WTC11 (cell line): ENCODE measurements at regions not wholly inside any gene's neighbourhood (a gene's known extent, or its start where the extent isn't known, plus 50 kb on each side); places are given as distances from the start of the nearest gene placed in this dataset.

ENCODE experiments used
- ATAC-seq: fragments of 200-7000 bp; cut with Tn5 transposase; 2 replicates; pipeline ENCODE4 v1.10.0; 2021; ENCODE audit warnings: mild to moderate bottlenecking, moderate library complexity
- CTCF ChIA-PET: fragments of 300-600 bp; sonication (Branson Sonifier 250); formaldehyde crosslinking; loops from one replicate; lab custom pipeline; 2021; ENCODE audit warnings: antibody characterized with exemption; lab: Charles Lee
- POLR2A ChIA-PET: fragments of 350-600 bp; sonication (Branson Sonifier 250); formaldehyde crosslinking; loops from one replicate; lab custom pipeline; 2021; ENCODE audit warnings: antibody characterized with exemption; lab: Charles Lee
- DNase-seq: peaks from one replicate; pipeline ENCODE4 v3.0.0; 2021; ENCODE audit warnings: low spot score
- H3K27ac Mint-ChIP-seq: 2 replicates; pipeline ENCODE4 v1.8.0; 2021; ENCODE audit warnings: mixed read lengths
- H3K27me3 Mint-ChIP-seq: 2 replicates; pipeline ENCODE4 v1.8.0; 2021; ENCODE audit warnings: low read depth, mild to moderate bottlenecking, moderate library complexity, mixed read lengths
- H3K36me3 Mint-ChIP-seq: 2 replicates; pipeline ENCODE4 v1.8.0; 2021; ENCODE audit warnings: mixed read lengths
- H3K4me1 Mint-ChIP-seq: 2 replicates; pipeline ENCODE4 v1.8.0; 2022; ENCODE audit warnings: mixed read lengths
- H3K4me3 Mint-ChIP-seq: 2 replicates; pipeline ENCODE4 v1.8.0; 2021; ENCODE audit warnings: mild to moderate bottlenecking, moderate library complexity, mixed read lengths
- H3K9me3 Mint-ChIP-seq: 2 replicates; pipeline ENCODE4 v1.8.0; 2021; ENCODE audit warnings: mixed read lengths
- CBFB ChIP-seq: sonication (generic); formaldehyde crosslinking; IDR thresholded peaks from 2 replicates; pipeline ENCODE4 v1.8.1; 2022; ENCODE audit warnings: mild to moderate bottlenecking, low read depth, missing genetic modification reagents
- EMX1 ChIP-seq: fragments of 250-450 bp; sonication (Bioruptor Pico); IDR thresholded peaks from 2 replicates; pipeline ENCODE4 v1.8.0; 2021; ENCODE audit warnings: mild to moderate bottlenecking
- ETV6 ChIP-seq: sonication (generic); formaldehyde crosslinking; IDR thresholded peaks from 2 replicates; pipeline ENCODE4 v1.8.1; 2022; ENCODE audit warnings: mild to moderate bottlenecking, missing genetic modification reagents
- FOXK1 ChIP-seq: sonication (generic); formaldehyde crosslinking; IDR thresholded peaks from 2 replicates; pipeline ENCODE4 v1.8.0; 2022; ENCODE audit warnings: mild to moderate bottlenecking, moderate library complexity, missing genetic modification reagents
- GABPB1 ChIP-seq: sonication (generic); formaldehyde crosslinking; IDR thresholded peaks from 2 replicates; pipeline ENCODE4 v1.8.1; 2023; ENCODE audit warnings: mild to moderate bottlenecking, missing genetic modification reagents
- MYBL2 ChIP-seq: sonication (generic); formaldehyde crosslinking; IDR thresholded peaks from 2 replicates; pipeline ENCODE4 v1.8.1; 2023; ENCODE audit warnings: mild to moderate bottlenecking, moderate library complexity, missing genetic modification reagents
- NFYB ChIP-seq: sonication (generic); formaldehyde crosslinking; conservative IDR thresholded peaks from 2 replicates; pipeline ENCODE4 v1.8.0; 2022; ENCODE audit warnings: low read depth, missing genetic modification reagents
- NR2C2 ChIP-seq: sonication (generic); formaldehyde crosslinking; IDR thresholded peaks from 2 replicates; pipeline ENCODE4 v1.8.0; 2022; ENCODE audit warnings: mild to moderate bottlenecking, missing genetic modification reagents
- OVOL2 ChIP-seq: fragments of 250-450 bp; sonication (Bioruptor Pico); IDR thresholded peaks from 2 replicates; pipeline ENCODE4 v1.9.0; 2021; ENCODE audit warnings: mild to moderate bottlenecking, borderline replicate concordance
- PRRX2 ChIP-seq: fragments of 250-450 bp; sonication (Bioruptor Pico); IDR thresholded peaks from 2 replicates; pipeline ENCODE4 v1.8.0; 2021; ENCODE audit warnings: mild to moderate bottlenecking
- RELA ChIP-seq: sonication (generic); formaldehyde crosslinking; IDR thresholded peaks from 2 replicates; pipeline ENCODE4 v1.8.1; 2022; ENCODE audit warnings: missing genetic modification reagents, mild to moderate bottlenecking, borderline replicate concordance
- RORB ChIP-seq: fragments of 250-450 bp; sonication (Bioruptor Pico); IDR thresholded peaks from 2 replicates; pipeline ENCODE4 v1.9.0; 2021; ENCODE audit warnings: mild to moderate bottlenecking
- SMAD3 ChIP-seq: sonication (generic); formaldehyde crosslinking; IDR thresholded peaks from 2 replicates; pipeline ENCODE4 v1.8.0; 2022; ENCODE audit warnings: missing genetic modification reagents, mild to moderate bottlenecking, borderline replicate concordance
- TEAD1 ChIP-seq: sonication (generic); formaldehyde crosslinking; IDR thresholded peaks from 2 replicates; pipeline ENCODE4 v1.8.0; 2022; ENCODE audit warnings: mild to moderate bottlenecking, missing genetic modification reagents
- TEAD4 ChIP-seq: sonication (generic); formaldehyde crosslinking; IDR thresholded peaks from 2 replicates; pipeline ENCODE4 v1.8.0; 2022; ENCODE audit warnings: mild to moderate bottlenecking, missing genetic modification reagents
- TP53 ChIP-seq: sonication (generic); formaldehyde crosslinking; IDR thresholded peaks from 2 replicates; pipeline ENCODE4 v1.8.1; 2023; ENCODE audit warnings: mild to moderate bottlenecking, missing genetic modification reagents
- ZNF138 ChIP-seq: sonication (generic); formaldehyde crosslinking; conservative IDR thresholded peaks from 2 replicates; pipeline ENCODE4 v1.8.1; 2022; ENCODE audit warnings: mild to moderate bottlenecking, moderate library complexity, missing genetic modification reagents
- ZNF219 ChIP-seq: sonication (generic); formaldehyde crosslinking; IDR thresholded peaks from 2 replicates; pipeline ENCODE4 v1.8.0; 2023; ENCODE audit warnings: missing genetic modification reagents, mild to moderate bottlenecking, borderline replicate concordance
- TF ChIP-seq, protein P1 (sequence below): sonication (generic); formaldehyde crosslinking; IDR thresholded peaks from 2 replicates; pipeline ENCODE4 v1.8.1; 2023; ENCODE audit warnings: mild to moderate bottlenecking, missing genetic modification reagents
- TF ChIP-seq, protein P2 (sequence below): fragments of 250-450 bp; sonication (Bioruptor Pico); IDR thresholded peaks from 2 replicates; pipeline ENCODE4 v1.9.0; 2021; ENCODE audit warnings: moderate library complexity, mild to moderate bottlenecking, inconsistent platforms, borderline replicate concordance
- TF ChIP-seq, protein P3 (sequence below): fragments of 250-450 bp; sonication (Bioruptor Pico); IDR thresholded peaks from 2 replicates; pipeline ENCODE4 v1.9.0; 2021; ENCODE audit warnings: mild to moderate bottlenecking

DNA sequence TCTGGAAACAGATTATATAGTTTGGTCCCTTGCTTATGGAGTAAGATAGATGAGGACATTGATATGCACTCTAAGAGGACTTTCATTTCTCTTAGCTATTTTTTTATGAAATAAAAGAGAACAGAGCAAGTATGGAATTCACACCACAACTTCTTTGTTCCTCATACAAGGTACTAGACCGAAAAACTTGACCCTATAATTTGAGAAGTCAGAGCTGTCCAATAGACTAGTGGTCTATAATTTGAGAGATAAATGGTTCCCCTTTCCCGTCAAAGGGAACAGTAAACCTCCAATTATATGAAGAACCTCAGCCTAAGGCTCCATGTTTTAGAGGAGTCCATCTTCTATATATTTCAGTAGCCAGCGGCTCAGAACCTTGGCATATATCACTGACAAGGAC lies 58.5 kb upstream of the HIF1A start:
- H3K27ac Mint-ChIP-seq, result no peak overlapping the region
- no peak overlapping the region for H3K4me3 Mint-ChIP-seq
- no peaks in the 10 kb centered on the region for H3K36me3 Mint-ChIP-seq
- no peaks in the 10 kb centered on the region; the same call in 1 of the 2 replicates for H3K27me3 Mint-ChIP-seq
- no peak for TF ChIP-seq ZNF219 (CRISPR knock-in tag)
- TF ChIP-seq RELA (CRISPR knock-in tag), result no peak
- TF ChIP-seq CBFB (CRISPR knock-in tag), result no peak
- no peak for TF ChIP-seq ZNF138
- TF ChIP-seq, protein P1, sequence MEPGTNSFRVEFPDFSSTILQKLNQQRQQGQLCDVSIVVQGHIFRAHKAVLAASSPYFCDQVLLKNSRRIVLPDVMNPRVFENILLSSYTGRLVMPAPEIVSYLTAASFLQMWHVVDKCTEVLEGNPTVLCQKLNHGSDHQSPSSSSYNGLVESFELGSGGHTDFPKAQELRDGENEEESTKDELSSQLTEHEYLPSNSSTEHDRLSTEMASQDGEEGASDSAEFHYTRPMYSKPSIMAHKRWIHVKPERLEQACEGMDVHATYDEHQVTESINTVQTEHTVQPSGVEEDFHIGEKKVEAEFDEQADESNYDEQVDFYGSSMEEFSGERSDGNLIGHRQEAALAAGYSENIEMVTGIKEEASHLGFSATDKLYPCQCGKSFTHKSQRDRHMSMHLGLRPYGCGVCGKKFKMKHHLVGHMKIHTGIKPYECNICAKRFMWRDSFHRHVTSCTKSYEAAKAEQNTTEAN, result no peak
- TF ChIP-seq SMAD3 (CRISPR knock-in tag), result no peak
- no peak for ATAC-seq
- CTCF ChIA-PET, result no interaction called here
- H3K4me1 Mint-ChIP-seq, result no peaks in the 10 kb centered on the region
- H3K9me3 Mint-ChIP-seq, result no peaks in the 10 kb centered on the region
- no peak for DNase-seq
- POLR2A ChIA-PET, result no interaction called here

DNA sequence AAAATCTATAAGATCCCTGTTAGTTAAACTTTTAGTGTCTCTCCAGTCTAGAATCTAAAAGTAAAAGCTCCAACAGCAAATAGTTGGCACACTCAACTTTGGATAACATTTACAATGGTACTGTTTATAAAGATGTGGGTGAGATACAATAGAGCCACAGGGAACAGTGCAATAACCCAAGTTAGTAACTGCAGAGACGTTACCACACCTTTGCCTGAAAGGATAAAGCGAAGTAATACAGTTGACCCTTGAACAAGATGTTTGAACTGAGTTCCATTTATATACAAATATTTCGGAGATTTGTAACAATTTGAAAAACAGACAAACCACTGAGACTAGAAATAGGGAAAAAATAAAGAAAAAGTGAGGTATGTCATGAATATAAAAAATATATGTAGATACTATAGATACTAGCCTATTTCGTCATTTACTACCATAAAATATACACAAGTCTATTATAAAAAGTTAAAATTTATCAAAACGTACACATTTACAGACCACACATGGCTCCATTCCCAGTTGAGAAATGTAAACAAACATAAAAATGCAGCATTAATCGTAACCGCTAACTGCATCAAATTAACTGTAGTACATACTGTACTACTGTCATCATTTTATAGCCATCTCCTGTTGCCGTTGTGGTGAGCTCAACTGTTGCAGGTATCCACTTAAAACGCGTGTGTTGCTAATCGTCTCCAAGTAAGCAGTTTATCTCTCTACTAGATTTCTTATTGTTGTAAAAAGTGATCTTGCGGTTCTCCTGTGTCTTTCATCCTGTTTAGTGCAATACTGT lies 56.5 kb upstream of the HIF1A start:
- Mint-ChIP-seq H3K4me1 (no peaks in the 10 kb centered on the region), H3K27ac (no peak overlapping the region), H3K27me3 (no peaks in the 10 kb centered on the region; the same call in 1 of the 2 replicates), H3K9me3 (no peaks in the 10 kb centered on the region), H3K4me3 (no peak overlapping the region), H3K36me3 (no peaks in the 10 kb centered on the region)
- TF ChIP-seq, protein P2, sequence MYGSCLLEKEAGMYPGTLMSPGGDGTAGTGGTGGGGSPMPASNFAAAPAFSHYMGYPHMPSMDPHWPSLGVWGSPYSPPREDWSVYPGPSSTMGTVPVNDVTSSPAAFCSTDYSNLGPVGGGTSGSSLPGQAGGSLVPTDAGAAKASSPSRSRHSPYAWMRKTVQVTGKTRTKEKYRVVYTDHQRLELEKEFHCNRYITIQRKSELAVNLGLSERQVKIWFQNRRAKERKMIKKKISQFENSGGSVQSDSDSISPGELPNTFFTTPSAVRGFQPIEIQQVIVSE (CRISPR knock-in tag), result no peak
- no peak for TF ChIP-seq PRRX2 (CRISPR knock-in tag)
- TF ChIP-seq, protein P3, sequence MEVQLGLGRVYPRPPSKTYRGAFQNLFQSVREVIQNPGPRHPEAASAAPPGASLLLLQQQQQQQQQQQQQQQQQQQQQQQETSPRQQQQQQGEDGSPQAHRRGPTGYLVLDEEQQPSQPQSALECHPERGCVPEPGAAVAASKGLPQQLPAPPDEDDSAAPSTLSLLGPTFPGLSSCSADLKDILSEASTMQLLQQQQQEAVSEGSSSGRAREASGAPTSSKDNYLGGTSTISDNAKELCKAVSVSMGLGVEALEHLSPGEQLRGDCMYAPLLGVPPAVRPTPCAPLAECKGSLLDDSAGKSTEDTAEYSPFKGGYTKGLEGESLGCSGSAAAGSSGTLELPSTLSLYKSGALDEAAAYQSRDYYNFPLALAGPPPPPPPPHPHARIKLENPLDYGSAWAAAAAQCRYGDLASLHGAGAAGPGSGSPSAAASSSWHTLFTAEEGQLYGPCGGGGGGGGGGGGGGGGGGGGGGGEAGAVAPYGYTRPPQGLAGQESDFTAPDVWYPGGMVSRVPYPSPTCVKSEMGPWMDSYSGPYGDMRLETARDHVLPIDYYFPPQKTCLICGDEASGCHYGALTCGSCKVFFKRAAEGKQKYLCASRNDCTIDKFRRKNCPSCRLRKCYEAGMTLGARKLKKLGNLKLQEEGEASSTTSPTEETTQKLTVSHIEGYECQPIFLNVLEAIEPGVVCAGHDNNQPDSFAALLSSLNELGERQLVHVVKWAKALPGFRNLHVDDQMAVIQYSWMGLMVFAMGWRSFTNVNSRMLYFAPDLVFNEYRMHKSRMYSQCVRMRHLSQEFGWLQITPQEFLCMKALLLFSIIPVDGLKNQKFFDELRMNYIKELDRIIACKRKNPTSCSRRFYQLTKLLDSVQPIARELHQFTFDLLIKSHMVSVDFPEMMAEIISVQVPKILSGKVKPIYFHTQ, result no peak
- TF ChIP-seq TEAD4, result no peak
- no peak for TF ChIP-seq EMX1 (CRISPR knock-in tag)
- no peak for TF ChIP-seq TEAD1
- no peak for TF ChIP-seq MYBL2
- no peak for TF ChIP-seq NFYB (CRISPR knock-in tag)
- no peak for TF ChIP-seq OVOL2 (CRISPR knock-in tag)
- no peak for TF ChIP-seq TP53 (CRISPR knock-in tag)
- no peak for TF ChIP-seq RORB (CRISPR knock-in tag)
- no peak for TF ChIP-seq ETV6 (CRISPR knock-in tag)
- TF ChIP-seq FOXK1, result no peak
- TF ChIP-seq NR2C2 (CRISPR knock-in tag), result no peak
- TF ChIP-seq GABPB1 (CRISPR knock-in tag), result no peak
- ChIA-PET POLR2A (no interaction called here), CTCF (no interaction called here)
- DNase-seq (no peak), ATAC-seq (no peak)
